HG03439 (cell line): ENCODE measurements at regions not wholly inside any gene's neighbourhood (a gene's known extent, or its start where the extent isn't known, plus 50 kb on each side); places are given as distances from the start of the nearest gene placed in this dataset.
"Not testable (repeated sequence)": the region's sequence is repeated elsewhere in the genome, so short reads cannot be mapped to it uniquely, and the experiment has no call there.

Experiments
- ATAC-seq: cut with Tn5 transposase; IDR thresholded peaks from one replicate; pipeline ENCODE4 v1.9.1; 2021; ENCODE audit warnings: mild to moderate bottlenecking, moderate library complexity; ENCODE audit not compliant: unreplicated experiment

DNA sequence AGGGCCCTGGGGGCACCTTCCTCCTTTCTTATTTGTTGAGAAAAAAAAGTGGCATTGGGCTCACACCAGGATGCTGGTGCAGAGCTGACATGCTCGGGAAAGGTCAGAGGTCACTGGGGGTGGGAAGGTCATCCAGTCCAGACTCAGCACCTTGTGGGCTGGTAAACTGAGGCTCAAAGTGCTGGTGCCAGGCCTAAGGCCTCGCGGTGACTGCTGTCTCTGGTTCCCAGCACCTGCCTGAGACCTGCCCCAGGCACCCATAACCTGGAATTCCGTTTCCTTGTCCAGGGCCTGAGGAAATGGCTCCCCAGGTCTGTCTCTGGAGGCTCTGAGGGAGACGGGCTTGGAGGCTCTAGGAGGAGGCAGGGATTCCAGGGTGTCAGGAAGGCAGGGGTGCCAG is 521.0 kb downstream of the GOLGA6L6 start:
- ATAC-seq, result not testable (repeated sequence)

DNA sequence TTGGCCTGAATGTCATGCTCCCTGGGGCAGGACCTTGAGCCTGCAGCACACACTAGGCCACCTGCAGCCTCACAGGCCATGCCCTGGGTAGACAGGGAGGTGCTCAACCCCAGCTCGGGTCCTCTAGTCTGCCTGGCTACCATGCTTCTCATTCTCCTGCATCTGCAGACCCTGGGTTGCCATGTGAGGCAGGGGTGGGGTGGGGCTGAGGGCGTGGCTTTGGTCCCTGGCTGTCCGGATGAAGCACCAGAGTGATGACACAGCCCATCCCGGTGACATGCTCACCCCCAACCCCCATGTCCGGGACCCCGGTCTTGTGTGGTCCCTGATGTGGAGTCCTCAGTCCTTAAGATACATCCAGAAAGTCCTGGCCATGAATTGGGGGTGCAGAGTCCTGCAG is 521.8 kb downstream of the GOLGA6L6 start:
- not testable (repeated sequence) for ATAC-seq

DNA sequence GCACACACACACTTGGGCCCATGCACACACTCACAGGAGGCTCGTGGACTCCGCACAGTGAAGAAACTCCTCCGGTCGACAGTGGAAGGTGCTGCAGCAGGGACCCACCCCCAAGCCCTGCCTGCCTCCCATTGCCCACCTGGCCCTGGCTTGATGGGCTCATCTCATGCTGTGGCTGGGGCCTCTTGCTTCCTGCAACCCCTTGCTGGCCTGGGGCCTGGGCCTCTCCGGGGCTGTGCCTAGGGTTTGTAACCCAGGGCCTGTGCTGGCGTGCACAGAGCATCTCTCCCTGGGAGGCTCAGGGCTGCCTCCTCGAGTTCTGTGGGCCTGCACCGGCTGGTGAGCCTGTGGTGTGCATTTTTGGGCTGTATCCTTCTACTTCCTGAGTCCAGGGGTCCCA is 524.0 kb downstream of the GOLGA6L6 start:
- not testable (repeated sequence) for ATAC-seq

DNA sequence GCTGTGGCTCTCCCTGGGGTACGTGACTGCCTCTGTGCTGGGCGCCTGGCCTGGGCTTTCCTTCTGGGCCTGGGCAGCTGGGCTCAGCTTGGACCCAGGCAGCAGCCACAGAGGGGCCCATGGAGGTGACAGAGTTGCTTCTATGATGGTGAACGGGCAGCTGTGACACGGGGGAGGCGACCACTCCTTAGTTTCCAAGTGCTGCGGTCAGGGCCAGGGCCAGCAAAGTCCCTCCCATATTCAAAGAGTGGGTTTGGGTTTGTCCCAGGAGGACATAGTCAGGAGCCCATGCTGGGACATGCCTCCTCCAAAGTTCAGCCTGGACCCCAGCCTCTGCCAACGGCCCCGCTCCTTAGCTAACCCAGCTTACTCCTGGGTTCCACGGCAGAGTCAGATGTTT is 524.7 kb downstream of the GOLGA6L6 start:
- not testable (repeated sequence) for ATAC-seq

DNA sequence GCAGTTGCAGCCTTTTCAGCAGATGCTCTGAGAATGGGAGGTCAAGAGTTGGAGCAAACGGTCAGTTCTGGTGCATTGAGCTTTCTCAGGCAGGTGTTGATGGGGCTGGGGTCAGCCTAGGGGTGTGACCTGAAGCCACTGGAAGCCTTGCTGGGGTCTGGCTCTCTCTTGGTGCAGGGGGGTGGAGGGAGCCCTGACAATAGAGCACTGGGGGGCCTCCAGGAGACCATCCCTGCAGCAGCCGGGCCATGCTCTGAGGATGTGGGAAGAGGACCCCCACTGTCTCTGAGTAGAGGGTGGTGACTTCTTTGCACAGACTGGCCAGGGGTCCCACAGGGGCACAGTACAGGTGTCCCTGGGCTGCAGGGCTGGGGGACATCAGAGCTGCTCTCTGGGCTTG is 528.8 kb downstream of the GOLGA6L6 start:
- ATAC-seq, result not testable (repeated sequence)

DNA sequence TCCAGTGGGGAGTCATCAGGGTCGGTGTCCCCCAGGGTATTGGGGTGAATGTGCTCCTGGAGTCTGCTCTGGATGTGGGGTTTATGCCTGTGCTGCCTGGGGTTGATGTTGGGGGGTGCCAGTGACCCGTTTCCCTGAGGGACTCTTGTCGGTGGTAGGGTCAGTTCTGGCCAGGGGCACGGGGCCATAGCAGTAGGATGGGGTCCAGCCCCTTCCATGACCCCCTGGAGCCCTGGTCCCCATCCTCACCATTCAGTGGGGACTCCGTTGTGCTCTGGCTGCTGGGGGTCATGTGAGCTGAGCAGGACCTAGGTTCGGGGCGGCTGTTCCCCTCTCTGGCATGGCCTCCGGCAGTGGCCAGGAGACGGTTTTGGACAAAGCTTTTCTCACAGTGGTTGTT is 530.8 kb downstream of the GOLGA6L6 start:
- ATAC-seq, result not testable (repeated sequence)

DNA sequence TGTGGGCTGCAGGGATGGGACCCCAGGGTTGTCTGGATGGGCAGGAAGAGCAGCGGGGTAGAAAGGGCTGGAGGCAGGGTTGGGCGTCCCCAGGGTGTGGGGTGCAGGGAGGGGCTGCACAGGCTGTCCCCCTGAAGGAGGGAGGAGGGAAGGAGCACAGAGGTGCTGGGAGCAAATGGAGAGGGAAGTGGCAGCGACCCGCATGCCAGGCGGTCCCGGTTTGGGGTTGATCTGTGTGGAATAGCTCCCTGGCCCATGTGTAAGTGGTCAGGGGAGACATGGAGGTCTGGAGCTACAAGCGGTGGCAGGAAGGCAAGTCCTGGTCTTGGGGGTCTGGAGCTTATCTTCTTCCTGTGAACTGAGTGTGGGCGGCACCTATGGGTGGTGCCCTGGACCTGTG is 532.0 kb downstream of the GOLGA6L6 start:
- not testable (repeated sequence) for ATAC-seq

DNA sequence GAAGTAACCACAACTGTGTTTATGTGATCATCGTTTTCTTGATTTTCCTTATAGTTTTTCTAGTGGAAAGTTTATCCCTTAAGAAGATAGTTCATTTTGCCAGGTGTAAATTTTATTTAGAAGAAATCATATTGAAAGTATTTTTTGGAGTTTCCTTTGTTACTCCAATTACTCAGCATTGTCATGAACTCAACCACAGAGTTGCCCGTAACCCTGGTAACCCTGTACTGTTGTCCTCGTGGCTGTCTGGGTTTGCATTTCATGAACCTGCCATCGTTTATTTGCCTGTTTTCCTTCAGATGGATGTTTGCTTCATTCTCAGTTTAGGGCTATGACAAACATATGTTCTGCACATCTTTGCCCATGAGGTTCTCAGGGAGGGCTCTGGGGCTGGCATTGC is 534.3 kb downstream of the GOLGA6L6 start:
- ATAC-seq, result not testable (repeated sequence)

DNA sequence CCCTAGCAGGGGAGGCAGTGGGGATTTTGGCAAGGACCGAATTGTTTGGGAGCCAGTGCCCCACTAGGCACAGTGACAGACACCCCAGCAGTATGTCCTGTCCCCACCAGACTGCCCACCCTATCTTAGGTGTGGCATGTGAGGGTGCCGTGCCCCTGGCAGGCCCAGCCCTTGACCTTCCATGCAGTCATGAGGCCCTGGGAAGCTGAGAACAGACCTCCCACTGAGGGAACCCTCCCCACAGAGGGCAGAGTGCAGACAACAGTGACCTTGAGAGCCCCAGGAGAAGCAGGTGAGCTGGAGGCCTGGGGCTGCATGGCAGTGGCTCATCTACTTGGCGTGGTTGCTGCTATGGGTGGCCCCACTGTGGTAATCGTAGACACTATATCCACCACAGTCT is 538.1 kb downstream of the GOLGA6L6 start:
- ATAC-seq, result not testable (repeated sequence)

DNA sequence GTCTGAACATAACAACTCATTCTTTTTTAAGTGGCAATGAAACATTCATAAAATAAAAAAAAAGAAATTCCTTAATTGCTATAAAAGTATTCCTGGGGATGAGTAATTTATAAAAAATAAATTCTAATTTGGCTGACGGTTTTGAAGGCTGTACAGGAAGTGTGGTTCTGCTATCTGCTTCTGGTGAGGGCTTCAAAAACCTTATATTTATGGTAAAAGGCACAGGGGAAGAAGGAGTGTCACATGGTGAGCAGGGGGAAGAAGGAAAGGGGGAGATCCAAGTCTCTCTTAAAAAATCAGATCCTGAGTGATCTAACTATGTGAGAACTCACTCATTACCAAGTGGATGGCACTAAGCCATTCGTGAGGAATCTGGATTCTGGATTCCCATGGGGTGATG is 539.0 kb downstream of the GOLGA6L6 start:
- ATAC-seq, result not testable (repeated sequence)

DNA sequence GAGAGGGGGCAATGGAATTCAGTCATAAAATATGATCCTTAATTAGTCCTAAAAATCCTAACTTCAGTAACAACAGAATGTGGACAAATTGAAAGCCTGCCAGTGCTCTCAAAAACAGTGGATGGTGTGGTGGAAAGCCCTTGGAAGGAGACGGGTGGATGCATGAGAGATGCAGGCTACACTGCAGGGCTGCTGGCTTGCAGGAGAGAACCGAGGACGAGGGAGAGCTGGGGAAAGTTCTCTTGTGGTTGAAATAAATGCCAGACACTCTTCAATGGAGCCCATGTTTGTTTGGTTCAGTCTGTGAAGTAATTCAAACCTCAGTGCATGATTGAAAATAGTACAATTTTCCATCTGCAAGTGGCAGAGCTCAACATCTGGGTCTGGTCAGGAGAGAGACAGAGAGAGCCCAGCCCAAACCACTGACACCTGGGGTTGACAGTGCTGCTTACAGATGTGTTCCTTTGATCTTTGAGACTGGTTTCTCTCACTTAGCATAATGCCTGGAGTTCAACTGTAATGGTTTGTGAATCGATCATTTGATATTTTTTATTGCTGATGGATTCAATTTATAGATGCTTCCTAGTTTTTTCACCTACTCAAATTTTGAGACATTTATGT is 544.9 kb downstream of the GOLGA6L6 start:
- not testable (repeated sequence) for ATAC-seq

DNA sequence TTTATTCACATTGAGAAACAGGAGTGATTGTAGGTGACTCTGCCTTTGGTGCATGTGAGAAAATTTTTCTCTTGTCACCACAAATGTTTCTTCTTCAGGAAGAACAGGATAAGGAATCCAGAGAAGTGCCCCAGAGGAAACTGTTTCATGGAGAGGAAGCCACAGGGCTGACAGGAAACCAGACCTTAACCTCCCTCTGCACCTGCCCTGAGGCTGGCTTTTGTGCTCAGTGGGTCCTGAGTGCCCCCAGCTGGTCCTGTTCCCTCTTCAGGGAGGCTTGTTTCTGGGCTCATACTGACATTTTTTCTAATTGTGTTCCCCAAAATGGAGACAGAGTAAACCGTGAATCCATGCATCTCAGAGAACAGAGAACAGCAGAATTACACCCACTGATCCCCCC is 546.3 kb downstream of the GOLGA6L6 start:
- ATAC-seq, result not testable (repeated sequence)

DNA sequence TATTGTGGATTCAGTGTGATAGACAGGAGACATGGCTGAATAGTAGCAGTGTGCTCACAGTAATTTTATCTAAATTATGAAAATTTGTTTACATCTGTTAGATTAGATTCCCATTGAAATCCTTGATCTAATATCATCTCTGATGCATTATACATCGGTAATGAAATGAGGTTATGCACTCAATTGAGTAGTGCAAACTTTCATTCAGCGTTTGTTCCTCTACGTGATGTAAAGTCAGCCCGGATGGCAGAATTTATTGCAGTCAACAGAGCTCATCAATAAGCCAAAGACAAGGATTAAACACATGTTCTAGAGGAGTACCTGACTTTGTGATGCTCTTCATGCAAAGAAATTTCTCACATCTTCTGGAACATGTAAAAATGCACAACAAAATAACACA is 549.2 kb downstream of the GOLGA6L6 start:
- ATAC-seq, result no peak

DNA sequence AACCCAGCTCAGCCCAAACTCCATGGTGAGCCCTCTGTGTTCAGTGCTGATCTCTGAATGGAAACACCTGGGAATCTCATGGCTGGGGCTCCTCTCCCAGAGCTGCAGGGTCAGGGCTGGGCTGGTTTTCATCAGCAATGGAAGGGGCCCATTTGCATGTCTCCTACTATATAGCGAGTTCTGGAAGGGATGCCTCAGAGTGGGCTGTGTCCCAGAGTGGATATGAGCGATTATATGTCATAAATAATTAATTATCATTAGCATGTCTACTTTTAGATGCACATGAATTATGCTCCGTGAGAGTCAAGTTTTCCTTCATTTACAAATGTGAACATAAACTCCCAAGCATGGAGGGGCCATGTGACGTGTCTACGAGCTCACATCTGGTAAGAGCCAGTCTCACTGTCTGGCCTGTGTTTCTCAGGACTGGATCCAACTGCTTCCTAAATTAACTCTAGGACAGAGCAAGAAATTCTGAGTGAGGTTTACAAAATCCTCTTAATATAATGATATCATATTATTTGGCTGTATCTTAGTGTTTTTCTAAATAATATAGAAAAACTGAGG is 553.4 kb downstream of the GOLGA6L6 start:
- no peak for ATAC-seq

DNA sequence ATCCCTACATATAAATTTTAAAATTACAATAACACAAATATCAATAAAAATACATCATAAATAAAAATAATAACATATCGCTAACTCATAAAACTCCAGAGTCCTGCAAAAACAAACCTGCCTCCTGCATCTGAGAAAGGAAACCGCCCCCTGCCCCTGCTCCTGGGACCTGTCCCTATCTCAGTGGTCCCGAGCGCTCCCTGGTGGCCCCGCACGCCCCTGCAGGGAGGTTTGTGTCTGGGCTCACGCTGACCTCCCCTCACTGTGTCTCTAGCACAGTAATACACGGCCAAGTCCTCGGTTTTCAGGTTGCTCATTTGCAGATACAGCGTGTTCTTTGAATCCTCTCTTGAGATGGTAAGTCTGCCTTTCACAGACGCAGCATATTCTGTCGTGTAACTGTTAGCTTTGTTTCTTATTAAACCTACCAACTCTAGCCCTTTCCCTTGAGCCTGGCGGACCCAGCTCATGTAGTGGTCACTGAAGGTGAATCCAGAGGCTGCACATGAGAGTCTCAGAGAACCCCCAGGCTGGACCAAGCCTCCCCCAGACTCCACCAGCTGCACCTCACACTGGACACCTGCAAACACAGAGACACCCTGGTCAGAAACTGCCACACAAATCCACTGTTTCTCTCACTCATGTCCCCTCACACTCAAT is 554.1 kb downstream of the GOLGA6L6 start:
- no peak for ATAC-seq

DNA sequence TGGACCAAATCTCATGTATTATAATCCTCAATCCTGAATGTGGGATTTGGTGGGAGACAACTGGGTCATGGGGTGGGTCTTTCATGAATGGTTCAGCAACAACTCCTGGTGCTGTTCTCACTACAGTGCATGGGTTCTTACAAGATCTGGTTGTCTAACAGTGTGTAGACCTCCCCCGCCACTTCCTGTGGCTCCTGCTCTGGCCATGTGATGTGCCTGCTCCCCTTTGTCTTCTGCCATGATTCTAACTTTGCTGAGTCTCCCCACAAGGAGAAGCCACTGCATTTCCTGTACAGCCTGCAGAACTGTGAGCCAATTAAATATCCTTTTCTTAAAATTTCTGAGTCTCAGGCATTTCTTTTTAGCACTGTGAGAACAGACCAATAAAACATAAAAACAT is 557.5 kb downstream of the GOLGA6L6 start:
- no peak for ATAC-seq

DNA sequence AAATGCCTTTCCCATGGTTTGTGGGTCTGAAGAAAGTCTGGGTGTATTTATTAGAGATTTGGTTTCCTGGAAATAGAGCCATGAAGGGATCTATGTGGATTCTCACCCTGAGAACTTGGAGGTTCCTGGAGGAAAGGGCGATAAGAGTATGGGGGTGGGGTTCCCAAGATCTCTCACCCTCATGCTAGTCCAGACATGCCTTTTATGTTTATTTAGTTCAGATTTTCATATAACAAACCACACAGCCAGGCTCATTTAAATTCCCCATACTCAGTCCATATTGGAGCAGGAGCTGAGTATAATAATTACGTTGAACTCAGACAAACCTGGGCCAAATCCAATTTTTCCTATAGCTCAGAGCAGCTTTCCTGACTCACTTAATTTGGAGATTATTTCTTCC is 566.6 kb downstream of the GOLGA6L6 start:
- ATAC-seq, result no peak

DNA sequence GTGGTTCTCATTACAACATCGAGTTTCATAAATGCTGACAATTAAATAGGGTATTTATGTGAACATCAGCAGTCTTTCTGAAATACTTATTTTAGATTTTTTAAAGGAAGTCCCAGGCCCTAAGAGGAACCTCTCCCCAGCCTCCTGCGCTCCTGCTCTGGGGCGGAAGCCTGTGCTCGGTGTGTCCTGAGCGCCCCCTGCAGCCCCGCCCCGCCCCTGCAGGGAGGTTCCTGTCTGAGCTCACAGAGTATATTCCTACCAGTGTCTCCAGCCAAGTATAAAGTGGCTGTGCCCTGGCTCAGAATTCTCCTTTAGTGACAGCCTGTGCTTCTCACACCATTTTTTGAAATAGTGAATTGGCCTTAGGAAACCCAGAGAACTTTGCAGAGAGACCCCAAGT is 567.9 kb downstream of the GOLGA6L6 start:
- ATAC-seq, result no peak

DNA sequence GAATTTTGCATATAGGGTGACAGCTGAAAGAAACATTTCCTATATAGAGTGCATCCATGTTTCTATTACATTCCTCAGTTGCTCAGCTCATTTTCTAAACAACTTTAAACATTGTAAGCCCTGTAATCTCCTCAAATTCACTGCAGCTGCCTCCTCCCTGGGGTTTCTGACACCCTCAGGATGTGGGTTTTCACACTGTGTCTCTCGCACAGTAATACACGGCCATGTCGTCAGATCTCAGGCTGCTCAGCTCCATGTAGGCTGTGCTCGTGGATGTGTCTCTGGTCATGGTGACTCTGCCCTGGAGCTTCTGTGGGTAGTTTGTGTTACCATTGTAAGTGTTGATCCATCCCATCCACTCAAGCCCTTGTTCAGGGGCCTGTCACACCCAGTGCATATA is 569.0 kb downstream of the GOLGA6L6 start:
- ATAC-seq, result not testable (repeated sequence)

DNA sequence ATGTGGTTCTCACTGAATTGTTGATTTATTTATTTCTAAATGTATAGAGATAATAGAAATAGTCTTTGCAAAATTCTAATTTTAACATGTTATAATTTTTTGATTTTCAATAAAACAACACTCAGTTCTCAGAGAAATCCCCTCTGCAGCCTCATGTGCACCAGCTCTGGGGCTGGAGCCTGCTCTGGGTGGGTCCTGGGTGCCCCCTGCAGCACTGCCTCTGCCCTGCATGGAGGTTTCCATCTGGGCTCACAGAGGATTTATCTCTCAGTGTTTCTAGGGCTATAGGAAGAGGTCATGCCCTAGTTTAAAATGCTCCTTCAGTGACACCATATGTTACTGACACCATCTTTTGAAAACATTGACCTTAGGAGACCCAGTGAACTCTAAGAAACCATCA is 576.0 kb downstream of the GOLGA6L6 start:
- not testable (repeated sequence) for ATAC-seq

DNA sequence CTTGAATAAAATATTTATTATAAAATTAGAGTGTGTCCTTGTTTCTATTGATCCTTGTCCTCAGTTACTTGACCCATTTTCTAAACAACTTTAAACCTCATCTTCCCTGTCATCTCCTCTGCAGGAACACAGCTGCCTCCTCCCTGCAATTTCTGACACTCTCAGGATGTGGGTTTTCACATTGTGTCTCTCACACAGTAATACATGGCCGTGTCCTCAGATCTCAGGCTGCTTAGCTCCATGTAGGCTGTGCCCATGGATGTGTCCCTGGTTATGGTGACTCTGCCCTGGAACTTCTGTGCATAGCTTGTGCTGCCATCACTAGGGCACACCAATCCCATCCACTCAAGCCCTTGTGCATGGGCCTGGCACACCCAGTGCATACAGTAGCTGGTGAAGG is 577.1 kb downstream of the GOLGA6L6 start:
- not testable (repeated sequence) for ATAC-seq

DNA sequence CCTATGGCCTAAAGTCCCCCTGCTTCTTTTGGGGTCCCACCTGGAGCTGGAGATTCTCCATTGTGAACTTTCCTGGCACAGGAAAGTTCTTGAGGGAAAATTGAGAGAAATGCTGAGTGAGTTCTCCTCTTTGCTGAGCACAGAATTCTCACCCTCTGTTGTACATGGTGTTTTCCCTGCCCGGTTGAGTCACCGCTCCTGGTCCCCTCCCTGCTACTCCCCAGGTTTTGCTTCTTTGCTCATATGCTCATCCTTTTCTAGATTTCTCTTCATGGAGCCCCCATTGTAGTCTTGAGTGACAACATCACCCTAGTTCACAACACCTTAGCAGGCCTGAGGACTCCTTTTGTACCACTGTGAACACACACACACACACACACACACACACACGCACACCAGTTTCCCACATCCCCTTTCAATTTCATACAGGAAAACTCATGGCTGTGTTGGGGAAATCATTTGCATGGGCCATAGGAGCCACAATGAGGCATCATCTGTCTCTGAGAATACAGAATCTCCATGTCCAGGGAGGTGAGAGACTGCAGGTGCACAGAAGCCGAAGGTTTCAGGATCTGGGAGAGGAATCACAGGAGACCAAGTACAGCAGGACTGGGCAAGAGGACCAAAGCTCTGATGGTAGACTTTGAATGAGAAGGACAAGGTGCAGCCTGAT is 585.3 kb downstream of the GOLGA6L6 start:
- ATAC-seq, result no peak
